ENCODE measurements at regions not wholly inside any gene's neighbourhood (a gene's known extent, or its start where the extent isn't known, plus 50 kb on each side); places are given as distances from the start of the nearest gene placed in this dataset.

DNA sequence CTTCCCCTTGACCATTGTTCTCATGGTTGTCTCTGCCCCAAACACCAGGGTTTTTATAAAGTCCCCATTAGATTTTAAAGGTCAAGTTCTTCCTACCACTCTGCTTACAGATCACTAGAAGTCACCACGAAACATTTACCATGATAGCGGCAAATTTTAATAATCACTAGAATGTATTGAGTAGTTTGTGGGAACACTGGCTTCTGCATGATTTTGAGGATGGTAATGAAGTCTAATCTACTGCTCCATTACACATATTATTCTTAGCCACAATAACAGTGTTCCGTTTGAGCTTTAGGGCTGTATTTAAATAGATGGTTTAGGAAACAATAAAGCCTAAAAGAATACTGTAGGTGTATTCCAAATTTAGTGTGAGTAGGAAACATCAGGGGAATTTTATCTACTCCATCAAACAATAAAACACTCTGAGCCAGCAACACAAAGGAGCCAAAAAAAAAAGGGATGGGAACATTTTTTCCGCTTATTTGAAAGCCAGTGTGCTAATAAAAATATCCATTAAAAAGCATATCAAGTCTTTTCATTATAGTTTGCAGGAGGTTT, 49.7 kb downstream of the KLF12 start:
- Mint-ChIP-seq H3K27me3 (no peaks in the 10 kb centered on the region), H3K27ac (peak overlapping the region in 1 of 9 donors; percentile 73)
- intact Hi-C loops (cut with micrococcal nuclease): no loop called here

DNA sequence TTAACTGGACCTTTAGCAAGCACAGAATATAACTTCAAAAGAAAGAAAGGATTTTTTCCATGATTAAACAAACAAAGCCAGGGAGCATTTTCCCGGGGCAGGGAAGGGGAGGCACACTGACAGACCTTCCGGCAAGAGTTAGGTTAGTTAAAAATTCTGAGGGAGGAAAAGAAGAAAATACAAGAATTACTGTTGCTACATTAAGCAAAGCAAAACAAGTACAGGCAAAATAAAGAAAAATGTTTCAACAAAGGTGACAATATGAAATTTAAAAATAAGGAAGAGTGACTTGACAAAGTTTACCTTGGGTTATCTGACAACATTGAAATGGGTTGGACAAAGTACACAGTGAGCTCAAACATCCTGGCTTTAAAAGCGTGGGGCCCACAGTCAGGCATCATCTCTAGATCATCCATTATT, 51.5 kb downstream of the KLF12 start:
- no peak for DNase-seq
- no peaks in the 10 kb centered on the region for H3K9me3 ChIP-seq (ENCODE audit: control insufficient read depth in 2 of 3, low read length in 3 of 3)
- peaks cover 0 to 45% (median 24%) of the 10 kb centered on the region in 5 donors for H3K36me3 Mint-ChIP-seq
- no peak for ATAC-seq
- peaks cover 26 to 87% (median 80%) of the 10 kb centered on the region in 7 donors for H3K4me1 Mint-ChIP-seq
- H3K36me3 ChIP-seq (ENCODE audit: control insufficient read depth in 2 of 3, insufficient read depth in 3 of 3, low read length in 3 of 3): peaks cover 0 to 2% (median 0%) of the 10 kb centered on the region in 3 experiments
- no peak overlapping the region for H3K27ac ChIP-seq (ENCODE audit: low read depth, low read length)
- H3K4me1 ChIP-seq (ENCODE audit: control insufficient read depth in 2 of 2, insufficient read depth in 2 of 2, low read length in 2 of 2): peaks cover 20 to 31% of the 10 kb centered on the region in 2 donors
- CTCF ChIA-PET: interaction anchor here (0.7 kb wide), 1 partner anchor 112 kb away, joined by 3 read pairs; no protein-coding TSS in a partner anchor
- H3K9me3 Mint-ChIP-seq: no peaks in the 10 kb centered on the region
- no peaks in the 10 kb centered on the region for H3K27me3 ChIP-seq (ENCODE audit: control insufficient read depth in 2 of 2, insufficient read depth in 2 of 2, low read length in 2 of 2)
- H3K27ac Mint-ChIP-seq: peak overlapping the region in 5 of 9 donors; percentile 23 to 57 (median 49)
- POLR2A ChIA-PET: no interaction called here
- no peak overlapping the region for H3K4me3 ChIP-seq (ENCODE audit: low read length)
- intact Hi-C loops (cut with micrococcal nuclease): loop anchor here in 1 of 2 donors (1.0 kb wide), 1 partner anchor 8 kb away; no protein-coding TSS in a partner anchor
- H3K4me3 Mint-ChIP-seq: peak overlapping the region in 4 of 10 donors; percentile 0 to 25 (median 10)
- no peaks in the 10 kb centered on the region for H3K27me3 Mint-ChIP-seq

More for the DNA sequence above, 49.7 kb downstream of the KLF12 start:
- H3K4me3 ChIP-seq (ENCODE audit: low read length): no peak overlapping the region
- ATAC-seq: no peak
- H3K27ac ChIP-seq (ENCODE audit: low read depth, low read length): no peak overlapping the region
- H3K4me1 ChIP-seq (ENCODE audit: control insufficient read depth in 2 of 2, insufficient read depth in 2 of 2, low read length in 2 of 2): peaks cover 25 to 42% of the 10 kb centered on the region in 2 donors
- no peaks in the 10 kb centered on the region for H3K27me3 ChIP-seq (ENCODE audit: control insufficient read depth in 2 of 2, insufficient read depth in 2 of 2, low read length in 2 of 2)
- DNase-seq: no peak
- peaks cover 0 to 36% (median 18%) of the 10 kb centered on the region in 5 donors for H3K36me3 Mint-ChIP-seq
- no peaks in the 10 kb centered on the region for H3K9me3 ChIP-seq (ENCODE audit: control insufficient read depth in 2 of 3, low read length in 3 of 3)
- H3K4me3 Mint-ChIP-seq: peak overlapping the region in 1 of 10 donors; percentile 27
- CTCF ChIA-PET: interaction anchor here (0.6 to 1.0 kb wide), 4 partner anchors 9 to 1445 kb away, joined by 3 to 4 read pairs (median 3); partner anchors contain the start of gene KLF5
- H3K9me3 Mint-ChIP-seq: no peaks in the 10 kb centered on the region
- peaks cover 31 to 90% (median 83%) of the 10 kb centered on the region in 7 donors for H3K4me1 Mint-ChIP-seq
- POLR2A ChIA-PET: interaction anchor here (0.6 to 0.8 kb wide), 2 partner anchors 9 to 69 kb away, joined by 3 read pairs; no protein-coding TSS in a partner anchor
- H3K36me3 ChIP-seq (ENCODE audit: control insufficient read depth in 2 of 3, insufficient read depth in 3 of 3, low read length in 3 of 3): no peaks in the 10 kb centered on the region

DNA sequence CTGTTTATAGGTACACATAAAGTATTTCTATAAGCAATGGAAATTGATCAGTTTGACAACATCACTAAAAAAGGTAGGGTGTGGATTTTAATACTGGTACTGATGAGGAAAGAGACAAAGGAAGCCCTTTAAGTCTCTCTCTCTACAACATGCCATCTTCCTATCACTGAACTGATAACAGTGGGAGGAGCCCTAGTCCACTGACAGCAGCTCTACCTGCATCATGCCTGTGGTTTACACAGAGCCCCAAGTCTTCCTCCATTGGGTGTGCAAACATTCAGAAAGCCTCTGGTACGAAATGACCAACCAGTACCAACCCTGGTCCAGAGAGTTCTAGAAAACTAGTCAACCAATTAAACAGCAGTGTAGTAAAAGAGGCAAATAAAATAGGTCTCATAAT, 53.4 kb downstream of the KLF12 start:
- peaks cover 22 to 26% of the 10 kb centered on the region in 2 donors for H3K4me1 ChIP-seq (ENCODE audit: control insufficient read depth in 2 of 2, insufficient read depth in 2 of 2, low read length in 2 of 2)
- intact Hi-C loops (cut with micrococcal nuclease): loop anchor here in 1 of 2 donors (2.0 kb wide), 1 partner anchor 18 kb away; no protein-coding TSS in a partner anchor
- H3K9me3 Mint-ChIP-seq: no peaks in the 10 kb centered on the region
- peaks cover 0 to 2% (median 0%) of the 10 kb centered on the region in 3 experiments for H3K36me3 ChIP-seq (ENCODE audit: control insufficient read depth in 2 of 3, insufficient read depth in 3 of 3, low read length in 3 of 3)
- no peaks in the 10 kb centered on the region for H3K27me3 Mint-ChIP-seq
- peaks cover 0 to 35% (median 19%) of the 10 kb centered on the region in 5 donors for H3K36me3 Mint-ChIP-seq
- H3K27me3 ChIP-seq (ENCODE audit: control insufficient read depth in 2 of 2, insufficient read depth in 2 of 2, low read length in 2 of 2): no peaks in the 10 kb centered on the region
- DNase-seq (peak in 2 of 9 donors; percentile 13 to 18), ATAC-seq (peak; percentile 74)
- H3K27ac Mint-ChIP-seq: peak overlapping the region in 5 of 9 donors; percentile 2 to 81 (median 27)
- H3K27ac ChIP-seq (ENCODE audit: low read depth, low read length): no peak overlapping the region
- no peaks in the 10 kb centered on the region for H3K9me3 ChIP-seq (ENCODE audit: control insufficient read depth in 2 of 3, low read length in 3 of 3)
- peaks cover 27 to 88% (median 80%) of the 10 kb centered on the region in 7 donors for H3K4me1 Mint-ChIP-seq
- CTCF ChIA-PET: no interaction called here
- POLR2A ChIA-PET: interaction anchor here (0.6 kb wide), 1 partner anchor 207 kb away, joined by 3 read pairs; no protein-coding TSS in a partner anchor
- no peak overlapping the region for H3K4me3 ChIP-seq (ENCODE audit: low read length)
- H3K4me3 Mint-ChIP-seq: peak overlapping the region in 2 of 10 donors; percentile 8 to 14

DNA sequence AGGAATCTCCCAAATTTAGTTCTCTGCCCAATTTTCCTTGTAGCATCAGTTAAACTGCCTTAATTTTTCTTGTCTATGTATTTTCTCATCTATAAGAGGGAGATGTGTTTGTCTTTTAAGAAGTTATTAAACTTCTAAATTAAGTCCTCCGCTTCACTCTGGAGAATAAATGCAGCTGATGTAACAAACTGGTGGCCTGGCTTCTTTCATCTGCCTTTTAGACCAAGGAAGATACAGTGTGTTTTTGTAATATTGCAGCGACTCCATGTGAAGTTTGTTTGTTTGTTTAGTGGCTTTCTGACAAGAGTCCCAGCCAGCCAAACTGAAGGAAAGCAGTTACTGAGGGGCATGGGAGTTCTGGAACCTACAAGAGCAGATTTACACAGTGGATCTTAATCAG, 56.4 kb downstream of the KLF12 start:
- Mint-ChIP-seq H3K9me3 (peaks cover 0 to 4% (median 0%) of the 10 kb centered on the region in 11 donors), H3K4me1 (peaks cover 34 to 91% (median 84%) of the 10 kb centered on the region in 7 donors), H3K27me3 (no peaks in the 10 kb centered on the region), H3K4me3 (no peak overlapping the region), H3K27ac (peak overlapping the region in 1 of 9 donors; percentile 44), H3K36me3 (peaks cover 0 to 25% (median 21%) of the 10 kb centered on the region in 5 donors)
- POLR2A ChIA-PET: interaction anchor here (0.7 kb wide), 1 partner anchor 32 kb away, joined by 3 read pairs; no protein-coding TSS in a partner anchor
- Histone ChIP-seq H3K27ac (ENCODE audit: low read depth, low read length) (no peak overlapping the region), H3K4me3 (ENCODE audit: low read length) (no peak overlapping the region), H3K4me1 (ENCODE audit: control insufficient read depth in 2 of 2, insufficient read depth in 2 of 2, low read length in 2 of 2) (peaks cover 31 to 32% of the 10 kb centered on the region in 2 donors), H3K9me3 (ENCODE audit: control insufficient read depth in 2 of 3, low read length in 3 of 3) (no peaks in the 10 kb centered on the region), H3K36me3 (ENCODE audit: control insufficient read depth in 2 of 3, insufficient read depth in 3 of 3, low read length in 3 of 3) (peaks cover 0 to 2% (median 0%) of the 10 kb centered on the region in 3 experiments), H3K27me3 (ENCODE audit: control insufficient read depth in 2 of 2, insufficient read depth in 2 of 2, low read length in 2 of 2) (no peaks in the 10 kb centered on the region)
- intact Hi-C loops (cut with micrococcal nuclease): loop anchor here in 1 of 2 donors (1.0 to 10.0 kb wide), 2 partner anchors 8 to 1293 kb away; partner anchors contain the start of genes DIS3 and PIBF1
- DNase-seq (no peak), ATAC-seq (no peak)
- CTCF ChIA-PET: no interaction called here

DNA sequence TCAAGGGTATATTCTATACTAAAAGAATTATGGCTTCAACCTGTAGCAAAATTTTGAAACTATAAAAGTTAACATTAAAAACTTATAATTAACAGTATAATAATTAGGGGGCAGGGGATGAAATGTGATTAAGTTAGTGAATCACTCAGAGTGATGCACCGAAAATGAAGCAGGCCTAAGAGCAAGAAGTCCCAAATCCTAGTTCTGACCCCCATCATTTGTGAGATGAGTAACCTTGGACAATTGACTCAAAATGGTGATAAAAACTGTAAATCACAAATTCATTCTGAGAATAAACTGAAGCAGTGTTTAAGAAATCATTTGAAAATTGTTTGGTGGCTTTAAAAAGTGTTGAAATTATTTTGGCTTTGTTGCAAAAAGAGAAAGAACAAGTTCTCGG, 56.8 kb downstream of the KLF12 start:
- DNase-seq (no peak), ATAC-seq (no peak)
- intact Hi-C loops (cut with micrococcal nuclease): loop anchor here in 1 of 2 donors (1.0 to 10.0 kb wide), 2 partner anchors 8 to 1293 kb away; partner anchors contain the start of genes DIS3 and PIBF1
- Histone ChIP-seq H3K4me1 (ENCODE audit: control insufficient read depth in 2 of 2, insufficient read depth in 2 of 2, low read length in 2 of 2) (peaks cover 28% of the 10 kb centered on the region in 2 donors), H3K4me3 (ENCODE audit: low read length) (no peak overlapping the region), H3K9me3 (ENCODE audit: control insufficient read depth in 2 of 3, low read length in 3 of 3) (no peaks in the 10 kb centered on the region), H3K36me3 (ENCODE audit: control insufficient read depth in 2 of 3, insufficient read depth in 3 of 3, low read length in 3 of 3) (peaks cover 0 to 2% (median 0%) of the 10 kb centered on the region in 3 experiments), H3K27ac (ENCODE audit: low read depth, low read length) (no peak overlapping the region), H3K27me3 (ENCODE audit: control insufficient read depth in 2 of 2, insufficient read depth in 2 of 2, low read length in 2 of 2) (no peaks in the 10 kb centered on the region)
- Mint-ChIP-seq H3K4me1 (peaks cover 30 to 89% (median 82%) of the 10 kb centered on the region in 7 donors), H3K27ac (no peak overlapping the region), H3K27me3 (no peaks in the 10 kb centered on the region), H3K4me3 (no peak overlapping the region), H3K9me3 (peaks cover 0 to 4% (median 0%) of the 10 kb centered on the region in 11 donors), H3K36me3 (peaks cover 0 to 25% (median 19%) of the 10 kb centered on the region in 5 donors)
- ChIA-PET CTCF (no interaction called here), POLR2A (no interaction called here)

DNA sequence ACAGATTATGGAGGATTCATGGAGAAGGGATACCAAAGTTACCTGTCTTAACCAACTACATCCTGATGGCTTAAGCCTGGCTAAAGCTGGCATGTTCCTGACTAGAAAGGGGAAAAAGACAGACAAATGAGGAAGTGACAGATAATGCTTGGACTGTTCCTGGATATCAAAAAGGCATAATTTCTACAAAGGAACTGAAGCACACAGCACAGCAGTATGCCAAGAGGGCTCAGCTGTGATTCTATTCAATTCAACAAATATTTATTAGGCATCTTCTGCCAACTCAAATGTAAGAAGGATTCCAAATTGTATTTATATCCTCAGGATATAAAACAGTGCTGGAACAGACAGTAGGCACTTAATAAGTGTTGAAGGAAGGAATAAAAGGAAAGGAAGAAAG, 59.5 kb downstream of the KLF12 start:
- H3K4me1 Mint-ChIP-seq: peaks cover 35 to 85% (median 76%) of the 10 kb centered on the region in 7 donors
- H3K27ac Mint-ChIP-seq: peak overlapping the region in 7 of 9 donors; percentile 30 to 83 (median 55)
- intact Hi-C loops (cut with micrococcal nuclease): loop anchor here in 1 of 2 donors (2.0 to 10.0 kb wide), 3 partner anchors 16 to 1290 kb away; partner anchors contain the start of genes DIS3 and PIBF1

More for the DNA sequence above, 59.5 kb downstream of the KLF12 start:
- ATAC-seq (no peak), DNase-seq (no peak)
- no peaks in the 10 kb centered on the region for H3K9me3 ChIP-seq (ENCODE audit: control insufficient read depth in 2 of 3, low read length in 3 of 3)
- H3K27me3 ChIP-seq (ENCODE audit: control insufficient read depth in 2 of 2, insufficient read depth in 2 of 2, low read length in 2 of 2): no peaks in the 10 kb centered on the region
- Mint-ChIP-seq H3K27me3 (no peaks in the 10 kb centered on the region), H3K4me3 (peak overlapping the region in 3 of 10 donors; percentile 14 to 47 (median 29)), H3K36me3 (peaks cover 0 to 20% (median 14%) of the 10 kb centered on the region in 5 donors), H3K9me3 (peaks cover 0 to 4% (median 0%) of the 10 kb centered on the region in 11 donors)
- H3K4me1 ChIP-seq (ENCODE audit: control insufficient read depth in 2 of 2, insufficient read depth in 2 of 2, low read length in 2 of 2): peaks cover 26 to 33% of the 10 kb centered on the region in 2 donors
- POLR2A ChIA-PET: no interaction called here
- H3K27ac ChIP-seq (ENCODE audit: low read depth, low read length): no peak overlapping the region
- H3K36me3 ChIP-seq (ENCODE audit: control insufficient read depth in 2 of 3, insufficient read depth in 3 of 3, low read length in 3 of 3): peaks cover 0 to 2% (median 0%) of the 10 kb centered on the region in 3 experiments
- CTCF ChIA-PET: no interaction called here
- no peak overlapping the region for H3K4me3 ChIP-seq (ENCODE audit: low read length)

Data from naive thymus-derived CD4-positive, alpha-beta T cell (primary cell).